Spinal cord (tissue), 9 donors: ENCODE measurements at regions not wholly inside any gene's neighbourhood (a gene's known extent, or its start where the extent isn't known, plus 50 kb on each side); places are given as distances from the start of the nearest gene placed in this dataset.
A peak's percentile ranks its signal among the peaks of the same experiment; 100 is the strongest.
"Not testable (repeated sequence)": the region's sequence is repeated elsewhere in the genome, so short reads cannot be mapped to it uniquely, and the experiment has no call there.

Experiments
- DNase-seq, 6 donors: peaks; one replicate each; pipeline versions ENCODE4 v3.0.0 to v3.0.0-alpha.2; 2013 to 2015; ENCODE audit warnings: low spot score in 6 of 6, low read depth in 4 of 6
- H3K27ac ChIP-seq: one replicate; pipeline ENCODE4 v1.5.1; 2013; ENCODE audit warnings: low read depth, low read length, control low read depth
- H3K27me3 ChIP-seq: one replicate; pipeline ENCODE4 v1.6.1; 2013; ENCODE audit warnings: low read length; ENCODE audit not compliant: control insufficient read depth, insufficient read depth
- H3K36me3 ChIP-seq: one replicate; pipeline ENCODE4 v1.6.1; 2013; ENCODE audit warnings: low read length; ENCODE audit not compliant: control insufficient read depth, insufficient read depth
- H3K4me1 ChIP-seq: one replicate; pipeline ENCODE4 v1.6.1; 2013; ENCODE audit warnings: low read length; ENCODE audit not compliant: control insufficient read depth, insufficient read depth
- H3K4me3 ChIP-seq: one replicate; pipeline ENCODE4 v1.5.1; 2013; ENCODE audit warnings: low read depth, low read length, control low read depth
- H3K9me3 ChIP-seq: one replicate; pipeline ENCODE4 v1.6.1; 2013; ENCODE audit warnings: low read length; ENCODE audit not compliant: control insufficient read depth, insufficient read depth
- WGBS: methylation state at CpG from one replicate; pipeline ENCODE4 v1.1.5; 2013; ENCODE audit warnings: missing lambda C conversion rate; ENCODE audit not compliant: insufficient coverage; 5-methylcytosine and 5-hydroxymethylcytosine counted together
- donor health status: healthy.

DNA sequence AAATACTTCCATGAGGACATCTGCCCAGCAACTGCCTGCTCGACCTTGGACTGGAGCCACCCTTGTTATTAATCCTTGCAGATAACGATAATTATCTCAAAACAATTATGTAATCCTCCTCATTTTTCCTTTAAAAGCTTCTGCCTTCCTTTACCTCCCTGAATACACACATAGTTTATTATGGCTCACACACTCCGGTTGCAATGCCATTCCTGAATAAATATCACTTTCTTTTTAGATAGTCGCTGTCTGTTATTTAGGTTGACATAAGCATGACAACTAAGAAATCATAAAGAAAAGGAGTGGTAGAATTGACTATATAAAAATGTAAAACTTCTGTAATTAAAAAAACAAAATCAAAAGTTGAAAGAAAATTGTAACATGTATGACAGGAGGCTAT, 64.8 kb downstream of the B4GALT7 start:
- not testable (repeated sequence) for DNase-seq, H3K9me3 ChIP-seq, H3K36me3 ChIP-seq, H3K27me3 ChIP-seq, H3K4me3 ChIP-seq, H3K4me1 ChIP-seq, H3K27ac ChIP-seq
- no CpG with 5 or more reads among the region's 4 CpGs for WGBS

GRCh38 chr5:177665172-177665571, 65.2 kb downstream of the B4GALT7 start:
- not testable (repeated sequence) for H3K4me1 ChIP-seq, H3K27me3 ChIP-seq, DNase-seq, H3K4me3 ChIP-seq, H3K36me3 ChIP-seq, H3K27ac ChIP-seq, H3K9me3 ChIP-seq
- WGBS: no CpG with 5 or more reads among the region's 6 CpGs

DNA sequence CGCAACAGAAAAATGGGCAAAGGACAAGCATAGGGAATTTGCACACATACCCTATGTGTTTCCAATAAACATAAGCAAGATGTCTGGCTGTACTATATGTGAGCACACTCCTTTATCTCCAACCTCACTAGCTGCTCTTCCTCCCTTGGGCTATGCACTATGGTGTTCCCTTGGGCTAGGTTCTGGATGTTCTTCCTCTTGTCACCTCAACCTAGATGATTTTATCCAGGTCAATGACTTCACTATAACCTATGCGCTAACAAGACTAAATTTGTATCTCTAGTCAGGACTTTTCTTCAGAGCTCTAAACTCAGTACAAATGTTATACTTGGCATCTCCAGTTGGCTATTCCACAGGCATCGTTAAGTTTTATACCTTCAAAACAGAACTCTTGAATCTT, 66.0 kb downstream of the B4GALT7 start:
- not testable (repeated sequence) for H3K27ac ChIP-seq, H3K36me3 ChIP-seq, H3K27me3 ChIP-seq, H3K9me3 ChIP-seq, H3K4me3 ChIP-seq, DNase-seq, H3K4me1 ChIP-seq
- no CpG with 5 or more reads among the region's 3 CpGs for WGBS

- not testable (repeated sequence) for DNase-seq, H3K27me3 ChIP-seq, H3K4me3 ChIP-seq, H3K27ac ChIP-seq, H3K4me1 ChIP-seq, H3K9me3 ChIP-seq, H3K36me3 ChIP-seq
- no CpG with 5 or more reads among the region's 37 CpGs for WGBS
Observed at GRCh38 chr5:177671035-177671754, 71.3 kb downstream of the B4GALT7 start.

GRCh38 chr5:177671755-177672690, 72.1 kb downstream of the B4GALT7 start:
- H3K4me3 ChIP-seq, H3K27me3 ChIP-seq, H3K36me3 ChIP-seq, H3K4me1 ChIP-seq, H3K27ac ChIP-seq, H3K9me3 ChIP-seq: not testable (repeated sequence)
- DNase-seq: peak in 2 of 6 donors; percentile 66 to 73
- 0% methylated on average over 22 of the region's 110 CpGs for WGBS
